HUES64 (cell line): ENCODE measurements at regions not wholly inside any gene's neighbourhood (a gene's known extent, or its start where the extent isn't known, plus 50 kb on each side); places are given as distances from the start of the nearest gene placed in this dataset.
"Not testable (repeated sequence)": the region's sequence is repeated elsewhere in the genome, so short reads cannot be mapped to it uniquely, and the experiment has no call there.

ENCODE experiments used
- H3K27ac ChIP-seq: 2 replicates; pipeline ENCODE4 v1.7.0; 2013; ENCODE audit warnings: low read depth, low read length, inconsistent platforms
- H3K27me3 ChIP-seq: 2 replicates; pipeline ENCODE4 v1.6.1; 2013; ENCODE audit warnings: mild to moderate bottlenecking, low read length; ENCODE audit not compliant: insufficient read depth
- H3K36me3 ChIP-seq: 2 replicates; pipeline ENCODE4 v1.6.1; 2013; ENCODE audit warnings: mild to moderate bottlenecking, low read length; ENCODE audit not compliant: insufficient read depth
- H3K4me1 ChIP-seq: 2 replicates; pipeline ENCODE4 v1.6.1; 2013; ENCODE audit warnings: mild to moderate bottlenecking, low read length, moderate library complexity; ENCODE audit not compliant: insufficient read depth
- H3K4me3 ChIP-seq: 2 replicates; pipeline ENCODE4 v1.5.1; 2013; ENCODE audit warnings: mild to moderate bottlenecking, low read length, moderate library complexity
- H3K9ac ChIP-seq: 2 replicates; pipeline ENCODE4 v1.6.1; 2013; ENCODE audit warnings: mild to moderate bottlenecking, low read depth, low read length
- H3K9me3 ChIP-seq: 2 replicates; pipeline ENCODE4 v1.6.1; 2013; ENCODE audit warnings: low read depth, low read length; ENCODE audit not compliant: insufficient read depth
- WGBS: fragments of 150-250, 120-280 bp; methylation state at CpG from one replicate; pipeline ENCODE4 v1.1.7; 2013; ENCODE audit warnings: missing lambda C conversion rate; 5-methylcytosine and 5-hydroxymethylcytosine counted together

GRCh38 chr3:168951884-168952283 is 711.6 kb downstream of the MECOM start:
- no peaks in the 10 kb centered on the region for H3K27me3 ChIP-seq
- no peak overlapping the region for H3K4me3 ChIP-seq
- no peaks in the 10 kb centered on the region for H3K36me3 ChIP-seq
- 89% methylated on average over 3 of the region's 3 CpGs for WGBS
- no peak overlapping the region for H3K9ac ChIP-seq
- peaks cover 6% of the 10 kb centered on the region for H3K4me1 ChIP-seq
- H3K27ac ChIP-seq: no peak overlapping the region
- H3K9me3 ChIP-seq: peaks cover 6% of the 10 kb centered on the region; the same call in 1 of the 2 replicates

GRCh38 chr3:168951368-168951767 is 712.1 kb downstream of the MECOM start:
- 97% methylated on average over 3 of the region's 4 CpGs for WGBS
- Histone ChIP-seq H3K9ac (no peak overlapping the region), H3K27ac (no peak overlapping the region), H3K27me3 (no peaks in the 10 kb centered on the region), H3K4me3 (no peak overlapping the region), H3K4me1 (peaks cover 6% of the 10 kb centered on the region), H3K9me3 (peaks cover 6% of the 10 kb centered on the region; the same call in 1 of the 2 replicates), H3K36me3 (no peaks in the 10 kb centered on the region)

GRCh38 chr3:168950622-168951021 is 712.9 kb downstream of the MECOM start:
- Histone ChIP-seq H3K4me1 (peaks cover 6% of the 10 kb centered on the region), H3K9me3 (peaks cover 6% of the 10 kb centered on the region; the same call in 1 of the 2 replicates), H3K4me3 (no peak overlapping the region), H3K36me3 (no peaks in the 10 kb centered on the region), H3K27me3 (no peaks in the 10 kb centered on the region), H3K9ac (no peak overlapping the region), H3K27ac (no peak overlapping the region)
- 88% methylated on average over 1 of the region's 1 CpG for WGBS

- H3K27ac ChIP-seq: no peak overlapping the region
- H3K9ac ChIP-seq: no peak overlapping the region
- no peaks in the 10 kb centered on the region for H3K27me3 ChIP-seq
- H3K36me3 ChIP-seq: no peaks in the 10 kb centered on the region
- peaks cover 10% of the 10 kb centered on the region for H3K4me1 ChIP-seq
- H3K9me3 ChIP-seq: 0 out of 2 replicates have a peak, but pooled peaks cover 3% of the 10 kb centered on the region
- 40% methylated on average over 1 of the region's 1 CpG for WGBS
- no peak overlapping the region for H3K4me3 ChIP-seq
These were observed 723.8 kb downstream of the MECOM start for GRCh38 chr3:168939651-168940238.

- Histone ChIP-seq H3K27me3 (no peaks in the 10 kb centered on the region), H3K4me1 (peaks cover 5% of the 10 kb centered on the region; the same call in 1 of the 2 replicates), H3K9me3 (peaks cover 13% of the 10 kb centered on the region; the same call in 1 of the 2 replicates), H3K36me3 (no peaks in the 10 kb centered on the region), H3K9ac (no peak overlapping the region), H3K27ac (no peak overlapping the region), H3K4me3 (no peak overlapping the region)
- WGBS: 89% methylated on average over 5 of the region's 5 CpGs
These were observed 729.9 kb downstream of the MECOM start for GRCh38 chr3:168933614-168934013.

- H3K27me3 ChIP-seq, H3K27ac ChIP-seq, H3K4me3 ChIP-seq, H3K36me3 ChIP-seq, H3K9ac ChIP-seq, H3K4me1 ChIP-seq: not testable (repeated sequence)
- 68% methylated on average over 3 of the region's 3 CpGs for WGBS
- peaks cover 11% of the 10 kb centered on the region; the same call in 1 of the 2 replicates for H3K9me3 ChIP-seq
These were observed 733.5 kb downstream of the MECOM start for GRCh38 chr3:168929997-168930396.

GRCh38 chr3:168926426-168926825 is 737.1 kb downstream of the MECOM start:
- H3K27me3 ChIP-seq: no peaks in the 10 kb centered on the region
- no peaks in the 10 kb centered on the region for H3K9me3 ChIP-seq
- H3K27ac ChIP-seq: no peak overlapping the region
- H3K4me1 ChIP-seq: peaks cover 5% of the 10 kb centered on the region; the same call in 1 of the 2 replicates
- H3K9ac ChIP-seq: no peak overlapping the region
- no peaks in the 10 kb centered on the region for H3K36me3 ChIP-seq
- H3K4me3 ChIP-seq: no peak overlapping the region
- no CpG with 5 or more reads among the region's 1 CpG for WGBS

GRCh38 chr3:168925568-168925967 is 737.9 kb downstream of the MECOM start:
- H3K27me3 ChIP-seq: no peaks in the 10 kb centered on the region
- H3K4me1 ChIP-seq: peaks cover 5% of the 10 kb centered on the region; the same call in 1 of the 2 replicates
- H3K27ac ChIP-seq: no peak overlapping the region
- no peaks in the 10 kb centered on the region for H3K9me3 ChIP-seq
- 83% methylated on average over 1 of the region's 1 CpG for WGBS
- H3K9ac ChIP-seq: no peak overlapping the region
- H3K36me3 ChIP-seq: no peaks in the 10 kb centered on the region
- no peak overlapping the region for H3K4me3 ChIP-seq

GRCh38 chr3:168914662-168915061 is 748.9 kb downstream of the MECOM start:
- Histone ChIP-seq H3K36me3 (no peaks in the 10 kb centered on the region), H3K27ac (no peak overlapping the region), H3K27me3 (no peaks in the 10 kb centered on the region), H3K9me3 (no peaks in the 10 kb centered on the region), H3K4me1 (peaks cover 6% of the 10 kb centered on the region; the same call in 1 of the 2 replicates), H3K4me3 (no peak overlapping the region), H3K9ac (no peak overlapping the region)
- 93% methylated on average over 1 of the region's 1 CpG for WGBS

GRCh38 chr3:168909260-168909659 is 754.3 kb downstream of the MECOM start:
- no peaks in the 10 kb centered on the region for H3K36me3 ChIP-seq
- H3K4me3 ChIP-seq: no peak overlapping the region
- H3K4me1 ChIP-seq: no peaks in the 10 kb centered on the region
- H3K27me3 ChIP-seq: no peaks in the 10 kb centered on the region
- no peak overlapping the region for H3K9ac ChIP-seq
- WGBS: no CpG with 5 or more reads among the region's 1 CpG
- H3K9me3 ChIP-seq: no peaks in the 10 kb centered on the region
- no peak overlapping the region for H3K27ac ChIP-seq

GRCh38 chr3:168895419-168895818 is 768.1 kb downstream of the MECOM start:
- Histone ChIP-seq H3K4me3 (no peak overlapping the region), H3K9me3 (peaks cover 14% of the 10 kb centered on the region; the same call in 1 of the 2 replicates), H3K36me3 (no peaks in the 10 kb centered on the region), H3K4me1 (no peaks in the 10 kb centered on the region), H3K9ac (no peak overlapping the region), H3K27ac (no peak overlapping the region), H3K27me3 (no peaks in the 10 kb centered on the region)
- WGBS: no CpG with 5 or more reads among the region's 1 CpG

GRCh38 chr3:168894214-168894613 is 769.3 kb downstream of the MECOM start:
- no peak overlapping the region for H3K27ac ChIP-seq
- no peak overlapping the region for H3K4me3 ChIP-seq
- H3K9me3 ChIP-seq: peaks cover 14% of the 10 kb centered on the region; the same call in 1 of the 2 replicates
- no peaks in the 10 kb centered on the region for H3K27me3 ChIP-seq
- 95% methylated on average over 2 of the region's 2 CpGs for WGBS
- no peaks in the 10 kb centered on the region for H3K4me1 ChIP-seq
- no peaks in the 10 kb centered on the region for H3K36me3 ChIP-seq
- no peak overlapping the region for H3K9ac ChIP-seq
